HEK293 (cell line): ENCODE measurements at regions not wholly inside any gene's neighbourhood (a gene's known extent, or its start where the extent isn't known, plus 50 kb on each side); places are given as distances from the start of the nearest gene placed in this dataset.

Experiments
- CTCF ChIA-PET: fragments of 350-600 bp; formaldehyde crosslinking; extraction: SDS; loops from one replicate; lab custom pipeline; 2021; ENCODE audit warnings: antibody characterized with exemption; lab: Yijun Ruan, JAX
- POLR2A ChIA-PET: fragments of 300-600 bp; formaldehyde crosslinking; extraction: SDS; loops from one replicate; lab custom pipeline; 2020; ENCODE audit warnings: antibody characterized with exemption, inconsistent platforms; lab: Yijun Ruan, JAX
- H3K27ac ChIP-seq: fragments of 200-500 bp; sonication (Bioruptor generic); 2 replicates; pipeline ENCODE4 v1.5.1; 2014; ENCODE audit warnings: low read depth, low read length, control low read depth, inconsistent platforms; ENCODE audit errors: extremely low read depth
- H3K36me3 ChIP-seq, 2 experiments: fragments of 200-500 bp in 1 of 2; sonication (Bioruptor generic) in 1 of 2; 1 replicate in 1 of 2; 2 replicates in 1 of 2; pipeline ENCODE4 v1.5.1; 2014 to 2017; ENCODE audit warnings: inconsistent platforms in 2 of 2, low read length in 2 of 2; ENCODE audit not compliant: control insufficient read depth in 2 of 2, insufficient read depth in 1 of 2
- H3K4me1 ChIP-seq: fragments of 200-500 bp; sonication (Bioruptor generic); 2 replicates; pipeline ENCODE4 v1.5.1; 2014; ENCODE audit warnings: mild to moderate bottlenecking, low read length, inconsistent platforms; ENCODE audit not compliant: control insufficient read depth, insufficient read depth
- H3K4me3 ChIP-seq: 2 replicates; pipeline ENCODE4 v1.5.1; 2011; ENCODE audit warnings: low read depth, mild to moderate bottlenecking, control low read depth, low read length, moderate library complexity
- H3K9me3 ChIP-seq: fragments of 200-500 bp; sonication (Bioruptor generic); 2 replicates; pipeline ENCODE4 v1.5.1; 2014; ENCODE audit warnings: low read depth, low read length, inconsistent platforms; ENCODE audit not compliant: control insufficient read depth, insufficient read depth
- IKZF3 ChIP-seq: fragments of 450-650 bp; IDR thresholded peaks from 2 replicates; pipeline ENCODE4 v1.5.0; 2018; ENCODE audit warnings: missing biosample characterization, mild to moderate bottlenecking, missing genetic modification characterization, moderate library complexity
- PRDM1 ChIP-seq: fragments of 450-650 bp; formaldehyde crosslinking; IDR thresholded peaks from 2 replicates; pipeline ENCODE4; 2016; ENCODE audit warnings: missing biosample characterization, missing genetic modification characterization
- SALL2 ChIP-seq: fragments of 450-650 bp; formaldehyde crosslinking; IDR thresholded peaks from 2 replicates; pipeline ENCODE4 v1.5.0; 2017; ENCODE audit warnings: missing biosample characterization, mild to moderate bottlenecking, missing genetic modification characterization, borderline replicate concordance
- SCRT2 ChIP-seq: fragments of 450-650 bp; formaldehyde crosslinking; IDR thresholded peaks from 2 replicates; pipeline ENCODE4 v1.5.1; 2016; ENCODE audit warnings: missing biosample characterization, missing genetic modification characterization
- SP2 ChIP-seq: fragments of 450-650 bp; formaldehyde crosslinking; IDR thresholded peaks from 2 replicates; pipeline ENCODE4 v1.5.1; 2016; ENCODE audit warnings: missing biosample characterization, missing genetic modification characterization
- SP3 ChIP-seq: fragments of 450-650 bp; formaldehyde crosslinking; IDR thresholded peaks from 2 replicates; pipeline ENCODE4 v1.5.1; 2016; ENCODE audit warnings: missing biosample characterization, missing genetic modification characterization
- SP7 ChIP-seq: fragments of 450-650 bp; formaldehyde crosslinking; IDR thresholded peaks from 2 replicates; pipeline ENCODE4 v1.5.1; 2016; ENCODE audit warnings: missing biosample characterization, missing genetic modification characterization
- TRIM28 ChIP-seq: IDR thresholded peaks from 2 replicates; pipeline ENCODE4 v1.6.1; 2011; ENCODE audit warnings: low read length, control low read depth, borderline replicate concordance
- YY1 ChIP-seq: fragments of 450-650 bp; formaldehyde crosslinking; IDR thresholded peaks from 2 replicates; pipeline ENCODE4 v1.5.1; 2018; ENCODE audit warnings: missing biosample characterization, missing genetic modification characterization
- ZBTB20 ChIP-seq: fragments of 450-650 bp; formaldehyde crosslinking; IDR thresholded peaks from 2 replicates; pipeline ENCODE4 v1.5.1; 2016; ENCODE audit warnings: missing biosample characterization, missing genetic modification characterization
- ZFHX2 ChIP-seq: fragments of 450-650 bp; formaldehyde crosslinking; conservative IDR thresholded peaks from 2 replicates; pipeline ENCODE4 v1.5.1; 2016; ENCODE audit warnings: missing biosample characterization, missing genetic modification characterization
- ZFP41 ChIP-seq: fragments of 450-650 bp; formaldehyde crosslinking; IDR thresholded peaks from 2 replicates; pipeline ENCODE4 v1.5.1; 2016; ENCODE audit warnings: missing biosample characterization, missing genetic modification characterization, borderline replicate concordance
- ZNF174 ChIP-seq: fragments of 450-650 bp; formaldehyde crosslinking; IDR thresholded peaks from 2 replicates; pipeline ENCODE4 v1.5.0; 2017; ENCODE audit warnings: missing biosample characterization, mild to moderate bottlenecking, missing genetic modification characterization
- ZNF292 ChIP-seq: fragments of 450-650 bp; formaldehyde crosslinking; IDR thresholded peaks from 2 replicates; pipeline ENCODE4 v1.5.1; 2016; ENCODE audit warnings: low read depth, missing biosample characterization, missing genetic modification characterization, borderline replicate concordance
- ZNF423 ChIP-seq: fragments of 450-650 bp; formaldehyde crosslinking; IDR thresholded peaks from 2 replicates; pipeline ENCODE4 v1.5.1; 2016; ENCODE audit warnings: missing biosample characterization, missing genetic modification characterization
- ZNF514 ChIP-seq: fragments of 450-650 bp; formaldehyde crosslinking; IDR thresholded peaks from 2 replicates; pipeline ENCODE4 v1.5.1; 2016; ENCODE audit warnings: missing biosample characterization, missing genetic modification characterization
- ZNF521 ChIP-seq: fragments of 450-650 bp; formaldehyde crosslinking; IDR thresholded peaks from 2 replicates; pipeline ENCODE4 v1.5.1; 2017; ENCODE audit warnings: missing biosample characterization, mild to moderate bottlenecking, missing genetic modification characterization
- ZNF548 ChIP-seq: fragments of 450-650 bp; formaldehyde crosslinking; IDR thresholded peaks from 2 replicates; pipeline ENCODE4 v1.5.1; 2016; ENCODE audit warnings: missing biosample characterization, missing genetic modification characterization
- ZNF571 ChIP-seq: fragments of 450-650 bp; formaldehyde crosslinking; IDR thresholded peaks from 2 replicates; pipeline ENCODE4 v1.5.0; 2017; ENCODE audit warnings: missing biosample characterization, missing genetic modification characterization
- ZNF654 ChIP-seq: fragments of 450-650 bp; formaldehyde crosslinking; IDR thresholded peaks from 2 replicates; pipeline ENCODE4 v1.5.1; 2016; ENCODE audit warnings: low read depth, missing biosample characterization, missing genetic modification characterization
- ZNF664 ChIP-seq: fragments of 450-650 bp; formaldehyde crosslinking; IDR thresholded peaks from 2 replicates; pipeline ENCODE4 v1.5.1; 2016; ENCODE audit warnings: missing biosample characterization, missing genetic modification characterization
- ZNF692 ChIP-seq: fragments of 450-650 bp; formaldehyde crosslinking; IDR thresholded peaks from 2 replicates; pipeline ENCODE4 v1.5.1; 2016; ENCODE audit warnings: missing biosample characterization, missing genetic modification characterization
- ZNF747 ChIP-seq: fragments of 450-650 bp; formaldehyde crosslinking; IDR thresholded peaks from 2 replicates; pipeline ENCODE4 v1.5.1; 2016; ENCODE audit warnings: missing biosample characterization, missing genetic modification characterization
- ZSCAN23 ChIP-seq: fragments of 450-650 bp; formaldehyde crosslinking; IDR thresholded peaks from 2 replicates; pipeline ENCODE4 v1.5.1; 2016; ENCODE audit warnings: missing biosample characterization, missing genetic modification characterization
- ZXDB ChIP-seq: fragments of 450-650 bp; formaldehyde crosslinking; IDR thresholded peaks from 2 replicates; pipeline ENCODE4 v1.5.1; 2016; ENCODE audit warnings: missing biosample characterization, missing genetic modification characterization
- TF ChIP-seq, protein P1 (sequence below): fragments of 450-650 bp; formaldehyde crosslinking; IDR thresholded peaks from 2 replicates; pipeline ENCODE4 v1.5.1; 2017; ENCODE audit warnings: missing biosample characterization, mild to moderate bottlenecking, missing genetic modification characterization, moderate library complexity

DNA sequence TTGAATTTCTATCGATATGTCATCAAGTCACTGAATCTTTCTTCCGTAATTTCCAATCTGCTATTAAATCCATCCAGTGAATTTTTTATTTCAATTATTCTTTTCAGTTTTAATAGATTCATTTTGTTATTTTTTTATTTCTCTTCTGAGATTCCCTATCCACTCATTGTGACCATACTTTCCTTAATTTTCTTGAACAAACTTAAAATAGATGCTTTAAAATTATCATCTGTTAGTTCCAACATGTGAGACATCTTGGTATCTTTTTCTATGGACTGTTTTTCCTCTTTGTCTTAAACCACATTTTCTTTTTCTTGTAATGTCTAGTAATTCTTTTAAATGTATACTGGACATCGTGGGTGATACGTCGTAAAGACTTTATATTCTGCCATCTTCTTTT, 236.6 kb upstream of the TLE3 start (continued):
- TF ChIP-seq ZNF692 (tag by site-specific recombination) (no peak), TRIM28 (peak; percentile 62; the same call in 1 of the 2 replicates), ZNF548 (tag by site-specific recombination) (no peak), YY1 (no peak)

DNA sequence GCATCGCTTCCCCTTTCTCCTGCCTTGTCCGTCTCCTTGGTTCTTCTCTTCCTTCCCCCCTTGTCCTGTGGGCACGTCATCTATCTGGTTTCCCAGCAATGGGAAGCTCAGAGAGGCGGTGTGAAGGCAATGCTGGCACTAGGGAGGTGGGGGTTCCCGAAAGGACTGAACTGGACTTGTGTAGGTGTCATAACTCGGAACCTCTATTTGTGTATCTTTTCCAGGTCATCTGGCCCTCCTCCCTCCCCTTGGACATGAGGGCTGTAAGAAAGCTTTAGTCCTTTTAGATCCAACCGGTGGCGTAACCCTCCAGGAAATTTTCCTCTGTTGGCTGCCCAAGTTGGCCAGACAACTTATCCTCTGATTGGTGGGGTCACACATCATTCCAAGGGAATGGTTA, 231.5 kb upstream of the TLE3 start:
- no peaks in the 10 kb centered on the region for H3K36me3 ChIP-seq
- no peak overlapping the region for H3K4me3 ChIP-seq
- H3K27ac ChIP-seq = no peak overlapping the region
- peaks cover 5% of the 10 kb centered on the region for H3K4me1 ChIP-seq
- ChIA-PET POLR2A (no interaction called here), CTCF (no interaction called here)
- H3K9me3 ChIP-seq = peaks cover 7% of the 10 kb centered on the region
- TF ChIP-seq ZNF654 (tag by site-specific recombination) (no peak), IKZF3 (tag by site-specific recombination) (no peak), ZSCAN23 (no peak), ZNF423 (tag by site-specific recombination) (no peak), PRDM1 (no peak), SALL2 (no peak), ZNF292 (no peak), SP2 (tag by site-specific recombination) (no peak), ZNF571 (tag by site-specific recombination) (no peak), SCRT2 (no peak), SP7 (no peak), SP3 (tag by site-specific recombination) (no peak), ZFP41 (tag by site-specific recombination) (no peak), ZNF521 (tag by site-specific recombination) (no peak), ZXDB (no peak), ZNF174 (no peak), ZBTB20 (tag by site-specific recombination) (no peak), ZFHX2 (tag by site-specific recombination) (no peak)
- TF ChIP-seq, protein P1, sequence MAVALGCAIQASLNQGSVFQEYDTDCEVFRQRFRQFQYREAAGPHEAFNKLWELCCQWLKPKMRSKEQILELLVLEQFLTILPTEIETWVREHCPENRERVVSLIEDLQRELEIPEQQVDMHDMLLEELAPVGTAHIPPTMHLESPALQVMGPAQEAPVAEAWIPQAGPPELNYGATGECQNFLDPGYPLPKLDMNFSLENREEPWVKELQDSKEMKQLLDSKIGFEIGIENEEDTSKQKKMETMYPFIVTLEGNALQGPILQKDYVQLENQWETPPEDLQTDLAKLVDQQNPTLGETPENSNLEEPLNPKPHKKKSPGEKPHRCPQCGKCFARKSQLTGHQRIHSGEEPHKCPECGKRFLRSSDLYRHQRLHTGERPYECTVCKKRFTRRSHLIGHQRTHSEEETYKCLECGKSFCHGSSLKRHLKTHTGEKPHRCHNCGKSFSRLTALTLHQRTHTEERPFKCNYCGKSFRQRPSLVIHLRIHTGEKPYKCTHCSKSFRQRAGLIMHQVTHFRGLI (tag by site-specific recombination) = no peak

DNA sequence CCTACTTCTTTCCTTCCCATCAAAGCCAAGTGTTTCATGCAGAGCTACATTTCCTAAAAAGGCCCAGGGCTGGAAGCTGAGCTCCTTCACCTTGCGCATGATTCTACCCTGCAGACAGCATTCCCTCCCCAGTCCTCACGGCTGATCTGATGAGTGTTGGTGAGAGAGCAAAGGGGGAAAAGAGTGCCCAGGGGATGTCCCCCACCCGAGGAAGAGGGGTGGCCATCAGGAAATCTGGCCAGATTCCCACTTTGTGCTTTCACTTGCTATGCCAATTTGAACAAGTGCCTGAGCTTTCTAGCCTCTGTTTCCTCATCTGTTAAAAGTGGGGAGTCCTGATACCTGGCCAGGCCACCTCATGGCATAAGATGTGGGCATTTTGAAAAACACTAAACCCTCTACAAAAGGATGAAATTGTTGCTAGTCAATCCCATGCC, 231.0 kb upstream of the TLE3 start:
- ChIA-PET POLR2A (no interaction called here), CTCF (interaction anchor here (0.7 to 0.9 kb wide), 2 partner anchors 159 to 600 kb away, joined by 3 to 4 read pairs; no protein-coding TSS in a partner anchor)
- Histone ChIP-seq H3K9me3 (peaks cover 4% of the 10 kb centered on the region), H3K4me3 (no peak overlapping the region), H3K4me1 (peaks cover 10% of the 10 kb centered on the region), H3K36me3 (no peaks in the 10 kb centered on the region)
- no peak for TF ChIP-seq ZNF664 (tag by site-specific recombination)
- TF ChIP-seq PRDM1 = 0 out of 2 replicates have a peak, but pooled peaks have one; percentile 10
- no peak for TF ChIP-seq ZNF514 (tag by site-specific recombination)
- no peak for TF ChIP-seq ZNF747 (tag by site-specific recombination)
- TF ChIP-seq, all 188 proteins: peak for 1
- no peak overlapping the region for H3K27ac ChIP-seq
